Muscle of back (tissue), 3 donors: ENCODE measurements at regions not wholly inside any gene's neighbourhood (a gene's known extent, or its start where the extent isn't known, plus 50 kb on each side); places are given as distances from the start of the nearest gene placed in this dataset.
"Not testable (repeated sequence)": the region's sequence is repeated elsewhere in the genome, so short reads cannot be mapped to it uniquely, and the experiment has no call there.

Experiments
- DNase-seq, 3 donors: peaks; one replicate each; pipeline versions ENCODE4 v3.0.0 to v3.0.0-alpha.2; 2013

DNA sequence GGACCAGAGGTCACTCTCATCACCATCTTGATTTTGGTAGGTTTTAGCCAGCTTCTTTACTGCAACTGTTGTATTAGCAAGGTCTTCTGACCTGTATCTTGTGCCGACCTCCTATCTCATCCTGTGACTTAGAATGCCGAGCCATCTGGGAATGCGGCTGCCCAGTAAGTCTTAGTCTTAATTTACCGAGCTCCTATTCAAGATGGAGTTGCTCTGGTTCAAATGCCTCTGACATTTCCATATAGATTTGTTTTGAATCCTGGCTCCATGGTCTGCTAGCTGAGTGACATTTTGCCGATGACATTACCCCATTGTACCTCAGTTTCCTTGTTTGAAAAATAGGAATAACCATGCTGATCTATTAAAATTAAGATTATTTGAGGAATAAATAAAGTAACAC lies 193.9 kb upstream of the HMCN1 start:
- no peak for DNase-seq

DNA sequence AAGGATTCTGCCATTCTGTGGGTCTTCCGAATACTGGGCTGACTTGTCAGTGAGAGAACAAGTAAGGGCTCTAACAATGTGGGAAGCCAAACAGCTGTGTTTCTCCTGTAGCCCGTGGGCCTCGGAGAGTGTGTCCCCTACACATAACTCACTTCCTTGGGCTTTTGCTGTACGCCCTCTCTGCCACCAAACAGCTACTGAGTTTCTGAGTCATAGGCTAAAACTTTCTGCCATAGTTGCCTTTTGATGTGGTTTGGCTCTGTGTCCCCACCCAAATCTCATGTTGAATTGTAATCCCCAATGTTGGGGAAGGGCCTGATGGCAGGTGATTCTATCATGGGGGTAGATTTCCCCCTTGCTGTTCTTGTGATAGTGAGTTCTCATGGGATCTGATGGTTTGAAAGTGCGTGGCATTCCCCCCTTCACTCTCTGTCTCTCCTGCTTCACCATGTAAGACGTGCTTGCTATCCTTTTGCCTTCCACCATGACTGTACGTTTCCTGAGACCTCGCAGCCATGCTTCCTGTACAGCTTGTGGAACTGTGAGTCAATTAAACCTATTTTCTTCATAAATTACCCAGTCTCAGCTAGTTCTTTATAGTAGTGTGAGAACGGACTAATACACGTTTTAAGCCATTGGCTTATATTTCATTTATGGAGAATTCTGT lies 194.8 kb upstream of the HMCN1 start:
- DNase-seq: no peak

DNA sequence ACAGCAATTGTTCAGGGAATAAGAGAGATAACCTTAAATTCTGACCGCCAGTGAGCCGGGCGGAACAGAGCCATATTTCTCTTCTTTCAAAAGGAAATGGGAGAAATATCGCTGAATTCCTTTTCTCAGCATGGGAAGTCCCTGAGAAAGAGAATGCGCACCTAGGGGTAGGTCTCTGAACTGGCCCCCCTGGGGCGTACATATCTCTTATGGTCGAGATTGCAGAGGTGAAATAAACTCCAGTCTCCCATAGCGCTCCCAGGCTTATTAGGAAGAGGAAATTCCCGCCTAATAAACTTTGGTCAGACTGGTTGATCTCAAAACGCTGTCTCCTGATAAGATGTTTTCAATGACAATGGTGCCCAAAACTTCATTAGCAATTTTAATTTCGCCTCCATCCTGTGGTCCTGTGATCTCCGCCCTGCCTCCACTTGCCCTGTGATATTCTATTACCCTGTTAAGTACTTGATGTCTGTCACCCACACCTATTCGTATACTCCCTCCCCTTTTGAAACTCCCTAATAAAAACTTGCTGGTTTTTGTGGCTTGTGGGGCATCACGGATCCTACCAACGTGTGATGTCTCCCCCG lies 195.8 kb upstream of the HMCN1 start:
- not testable (repeated sequence) for DNase-seq

DNA sequence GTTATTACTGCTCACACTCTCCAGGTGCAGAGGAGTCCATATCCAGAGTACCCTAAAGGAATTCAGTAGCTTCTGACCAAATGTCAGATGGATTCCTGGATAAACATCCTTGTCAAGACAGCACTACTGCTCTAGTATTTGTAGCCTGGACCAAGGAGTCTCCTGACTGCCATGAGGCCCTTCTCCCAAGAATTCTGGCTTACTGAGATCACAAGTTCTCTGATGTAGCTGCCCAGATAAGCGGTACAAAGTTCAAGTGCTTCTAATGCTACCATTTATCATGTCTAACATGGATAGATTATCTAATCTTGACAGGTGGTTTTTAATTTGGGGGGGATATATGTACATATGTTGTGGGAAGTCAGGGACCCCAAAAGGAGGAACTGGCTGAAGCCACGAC lies 196.6 kb upstream of the HMCN1 start:
- no peak for DNase-seq

DNA sequence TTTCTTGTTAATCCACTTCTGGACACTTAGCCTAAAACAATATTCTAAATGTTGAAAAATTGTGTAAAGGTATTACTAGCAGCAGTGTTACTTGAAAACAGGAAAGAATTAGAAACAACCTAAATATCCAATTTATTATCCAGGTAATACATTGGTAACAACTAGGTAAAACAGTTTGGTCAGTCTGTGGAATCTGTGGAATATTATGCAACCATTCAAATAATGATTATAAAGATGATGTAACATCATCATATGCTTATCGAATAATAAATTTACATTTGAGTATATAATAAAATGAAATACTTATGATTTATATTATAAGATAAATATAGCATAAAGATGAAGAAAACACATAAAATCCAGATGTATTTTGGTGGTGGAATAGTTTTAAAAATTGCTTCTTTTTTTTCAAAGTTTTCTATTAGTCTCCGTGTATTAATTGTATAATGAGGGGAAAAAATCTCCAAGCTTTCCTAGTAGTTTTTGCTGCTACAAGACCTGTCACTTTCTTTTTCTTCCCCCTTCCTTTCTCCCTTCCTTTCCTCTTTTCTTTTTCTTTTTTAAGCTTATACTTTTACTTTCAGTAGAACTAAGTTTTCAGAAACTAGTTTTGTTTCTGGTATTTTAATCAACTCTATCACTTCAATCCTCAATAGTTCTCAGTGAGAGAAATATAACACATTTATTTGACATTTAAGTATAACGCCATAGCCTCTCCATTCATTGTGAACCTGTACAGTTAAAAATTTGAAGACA lies 197.8 kb upstream of the HMCN1 start:
- DNase-seq: no peak

DNA sequence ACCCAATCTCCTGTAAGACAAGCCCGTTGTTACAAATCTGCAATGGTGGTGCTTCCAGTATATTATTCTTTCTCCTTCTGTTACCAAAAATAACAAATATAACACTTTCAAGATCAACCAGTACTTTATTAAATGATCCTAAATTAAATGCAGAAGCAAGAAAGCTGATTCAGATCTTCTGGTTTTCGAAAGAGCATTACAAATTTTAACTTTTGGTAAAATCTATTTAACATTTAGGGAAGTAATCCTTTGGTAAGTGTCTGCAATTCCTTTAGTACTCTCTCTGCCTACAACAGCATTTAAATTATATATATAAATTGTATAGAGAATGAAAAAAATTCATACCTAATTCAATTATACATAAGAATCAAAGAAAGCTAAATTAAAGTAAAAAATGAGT lies 198.6 kb upstream of the HMCN1 start:
- DNase-seq: no peak

DNA sequence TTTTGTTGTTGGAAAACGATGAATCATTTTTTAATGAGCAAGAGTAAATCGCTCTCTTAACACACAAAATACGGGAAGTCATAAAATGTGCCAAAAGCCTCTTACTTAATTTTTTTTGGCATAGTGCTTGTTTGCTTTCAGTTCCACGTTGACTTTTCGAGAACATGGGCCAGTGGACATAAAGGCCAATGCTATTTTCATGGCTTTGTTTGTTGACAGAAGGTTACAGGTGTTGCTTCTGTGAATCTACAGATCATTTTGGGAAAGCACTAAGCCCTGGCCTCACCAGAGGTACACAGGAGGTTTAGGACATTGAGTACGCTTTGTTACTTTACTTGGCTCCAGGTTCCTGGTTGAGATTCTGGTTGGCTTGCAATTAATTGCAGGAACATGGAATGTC lies 199.4 kb upstream of the HMCN1 start:
- DNase-seq: peak in 1 of 3 donors; percentile 8

DNA sequence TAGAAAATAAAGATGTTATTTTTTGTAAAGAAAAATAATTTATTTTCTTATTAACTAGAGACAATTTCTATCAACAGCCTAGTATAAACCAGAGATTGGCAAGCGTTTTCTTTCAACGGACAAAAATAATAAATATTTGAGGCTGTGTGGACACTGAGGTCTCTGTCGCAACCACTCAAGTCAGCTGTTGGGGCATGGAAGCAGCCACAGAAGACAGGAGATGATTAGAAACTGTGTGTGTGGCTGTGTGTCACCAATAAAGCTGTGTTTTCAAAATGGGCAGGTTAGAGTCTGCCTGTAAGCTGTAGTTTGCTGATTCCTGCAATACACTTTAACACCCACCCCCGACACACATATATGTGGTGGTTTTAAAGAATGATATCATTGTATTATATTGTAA lies 200.6 kb upstream of the HMCN1 start:
- no peak for DNase-seq

DNA sequence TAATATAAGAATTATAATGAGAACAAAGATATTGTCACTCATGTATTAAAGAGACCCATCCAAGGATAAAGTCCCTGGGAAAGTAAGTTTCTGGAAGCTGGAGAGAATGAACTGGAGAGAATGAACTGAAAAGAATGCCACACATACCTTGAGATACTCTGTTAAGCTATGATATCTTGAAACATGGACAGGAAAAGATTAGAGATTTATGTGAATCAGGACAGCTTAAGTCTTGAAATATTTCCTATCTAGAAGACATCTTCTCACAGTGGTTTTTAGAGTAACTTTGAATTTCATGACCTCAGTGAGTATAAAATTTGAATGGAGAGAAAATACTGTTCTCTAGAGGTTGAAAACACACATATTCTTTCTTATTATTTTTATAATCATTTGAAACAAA lies 201.3 kb upstream of the HMCN1 start:
- no peak for DNase-seq

DNA sequence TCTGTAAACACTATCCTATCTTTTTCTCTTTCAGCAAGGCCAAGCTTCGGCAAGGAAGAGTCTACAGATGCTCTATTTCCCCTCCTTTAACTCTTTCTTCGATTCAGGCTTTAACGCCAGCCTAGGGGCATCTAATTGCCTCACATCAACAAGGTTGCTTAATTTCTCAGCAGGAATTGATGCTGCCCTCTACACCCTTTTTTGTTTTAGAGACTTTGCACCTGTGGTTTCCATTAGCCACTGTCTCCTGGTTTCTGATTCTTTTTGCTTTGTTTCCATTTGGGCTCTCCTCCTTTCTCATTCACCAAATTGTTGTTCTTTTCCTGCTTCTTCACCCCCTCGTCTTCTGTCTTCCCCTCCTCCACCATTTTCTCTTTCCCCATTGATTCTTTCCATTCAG lies 202.4 kb upstream of the HMCN1 start:
- DNase-seq: no peak

DNA sequence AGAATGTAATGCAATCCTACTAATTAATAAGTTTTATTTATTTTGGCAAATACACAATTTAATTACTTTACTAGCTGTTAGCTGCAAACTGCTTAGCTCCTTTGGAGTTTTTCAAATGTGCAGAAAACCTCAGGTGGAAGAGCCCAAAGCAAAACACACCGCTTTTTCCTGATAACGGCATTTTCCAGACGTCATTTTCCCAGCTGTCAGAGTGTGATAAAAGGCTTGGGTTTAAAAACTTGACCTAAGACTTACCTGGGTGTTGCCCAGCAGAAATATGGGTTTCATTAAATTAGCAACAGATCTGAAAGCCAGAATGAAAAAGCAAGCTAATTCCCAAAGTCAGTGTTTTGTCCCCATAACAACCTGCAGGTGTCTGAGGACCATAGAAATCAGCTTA lies 204.0 kb upstream of the HMCN1 start:
- no peak for DNase-seq

DNA sequence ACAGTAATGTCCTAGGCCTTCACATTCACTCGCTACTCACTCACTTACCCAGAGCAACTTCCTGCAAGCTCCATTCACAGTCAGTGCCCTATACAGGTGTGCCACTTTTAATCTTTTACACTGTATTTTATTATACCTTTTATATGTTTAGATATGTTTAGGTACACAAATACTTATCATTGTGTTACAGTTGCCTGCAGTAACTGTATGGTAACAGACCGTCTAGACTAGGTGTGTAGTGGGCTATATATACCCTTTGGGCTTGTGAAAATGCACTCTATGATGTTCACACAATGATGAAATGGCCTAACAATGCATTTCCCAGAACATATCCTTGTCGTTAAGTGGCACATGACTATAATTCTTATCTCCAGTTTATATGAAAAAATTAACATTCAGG lies 204.5 kb upstream of the HMCN1 start:
- DNase-seq: no peak

DNA sequence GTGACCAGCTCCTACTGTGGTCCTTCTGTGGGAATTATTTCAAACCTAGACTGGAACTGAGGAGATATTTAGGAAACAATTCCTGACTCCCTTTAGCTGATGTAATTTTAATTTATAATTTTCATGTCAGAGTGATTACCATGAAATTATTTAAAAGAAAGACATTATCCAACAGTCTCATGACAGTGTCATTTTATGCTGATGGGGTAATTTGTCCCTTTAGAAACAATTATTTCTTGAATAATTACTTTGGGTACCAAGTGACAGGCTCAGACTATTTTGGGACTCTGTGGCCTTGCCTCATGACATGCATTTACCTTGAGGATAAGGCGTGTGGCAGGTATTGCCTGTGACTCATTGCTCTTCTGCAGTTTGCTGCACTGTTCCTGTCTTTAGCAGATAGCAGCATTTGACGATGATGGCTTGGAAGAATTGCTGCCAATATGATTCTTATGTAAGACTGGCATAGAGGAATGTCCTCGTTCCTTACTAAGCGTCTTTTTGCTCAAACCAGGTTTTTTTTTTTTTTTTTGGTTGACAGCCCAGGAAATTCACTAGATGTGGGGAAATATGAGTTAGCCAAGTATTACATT lies 206.0 kb upstream of the HMCN1 start:
- DNase-seq: no peak

DNA sequence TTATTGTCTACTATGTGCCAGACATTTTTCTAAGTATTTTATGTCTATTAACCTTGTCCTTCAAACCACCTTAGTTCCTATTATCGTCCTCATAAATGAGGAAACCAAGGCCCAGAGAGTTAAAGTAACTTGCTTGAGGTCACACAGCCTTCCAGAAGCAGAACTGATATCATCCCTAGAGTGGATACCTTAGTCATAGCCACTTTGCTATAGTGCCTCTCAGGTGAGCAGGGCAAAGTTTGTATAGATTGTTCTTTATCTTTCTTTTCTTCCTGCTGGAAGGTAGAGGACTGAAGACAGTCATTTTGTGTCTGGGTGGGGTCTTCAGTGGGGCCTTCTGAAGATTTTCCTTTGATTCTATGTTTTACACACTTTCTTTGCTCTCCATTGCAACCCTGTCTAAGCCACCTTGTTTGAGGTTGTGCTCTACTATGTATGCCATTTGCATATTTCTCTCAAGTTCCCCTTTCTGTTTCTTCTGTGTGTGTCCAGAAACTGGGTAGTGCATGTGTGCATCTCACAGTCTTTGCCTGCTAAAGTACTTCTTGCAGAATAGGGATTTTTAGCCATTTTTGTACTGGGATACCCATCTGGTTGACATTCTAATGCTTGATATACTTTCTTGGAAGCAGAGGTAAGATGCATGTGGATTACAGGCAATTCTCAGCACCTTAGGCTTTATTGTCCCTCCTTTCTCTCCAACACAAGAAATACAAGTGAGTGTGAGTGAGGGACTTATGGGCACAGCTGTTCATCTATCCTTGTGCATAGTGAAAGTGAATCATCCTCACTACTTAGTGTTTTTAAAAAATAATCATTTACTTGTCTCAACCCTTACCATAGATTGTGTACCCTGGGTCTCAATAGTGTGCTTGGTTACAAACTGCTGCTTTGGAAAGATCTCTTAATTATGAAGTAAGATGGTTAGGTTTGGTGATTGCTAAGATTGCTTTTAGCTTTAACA lies 207.6 kb upstream of the HMCN1 start:
- no peak for DNase-seq

DNA sequence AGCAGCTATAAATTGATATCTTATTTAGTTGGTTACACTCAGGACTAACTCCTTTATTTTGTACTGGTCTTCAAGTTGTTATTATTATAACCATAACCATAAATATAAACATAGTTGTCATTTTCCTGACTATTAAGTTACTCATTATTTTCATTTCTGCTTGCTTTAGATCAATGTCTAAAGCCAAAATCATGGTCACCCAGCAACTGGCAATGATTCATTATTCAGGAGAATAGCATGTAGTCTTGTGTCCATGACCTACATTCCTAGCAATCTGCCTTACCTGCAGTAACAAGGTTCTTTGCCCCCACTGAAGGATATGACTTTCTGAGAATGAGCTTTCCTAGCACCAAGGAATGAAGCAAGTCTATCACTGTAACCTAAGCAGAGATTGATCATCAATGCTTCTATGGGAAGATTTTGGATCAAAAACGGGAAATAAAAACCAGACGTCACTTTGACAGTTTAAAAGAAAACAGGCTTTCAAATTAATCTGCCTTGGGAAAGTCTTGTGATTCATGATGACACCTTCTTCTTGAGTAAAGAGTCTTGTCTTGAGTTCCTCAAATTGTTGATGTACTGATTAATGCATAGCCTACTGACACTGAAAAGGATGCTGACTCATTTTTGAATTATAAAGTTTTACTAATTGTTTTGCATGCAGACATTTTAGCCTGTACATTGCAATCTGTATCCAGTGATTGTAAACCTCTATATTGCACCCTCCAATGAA lies 203.3 kb upstream of the IVNS1ABP start:
- peak in 1 of 3 donors; percentile 19 for DNase-seq

DNA sequence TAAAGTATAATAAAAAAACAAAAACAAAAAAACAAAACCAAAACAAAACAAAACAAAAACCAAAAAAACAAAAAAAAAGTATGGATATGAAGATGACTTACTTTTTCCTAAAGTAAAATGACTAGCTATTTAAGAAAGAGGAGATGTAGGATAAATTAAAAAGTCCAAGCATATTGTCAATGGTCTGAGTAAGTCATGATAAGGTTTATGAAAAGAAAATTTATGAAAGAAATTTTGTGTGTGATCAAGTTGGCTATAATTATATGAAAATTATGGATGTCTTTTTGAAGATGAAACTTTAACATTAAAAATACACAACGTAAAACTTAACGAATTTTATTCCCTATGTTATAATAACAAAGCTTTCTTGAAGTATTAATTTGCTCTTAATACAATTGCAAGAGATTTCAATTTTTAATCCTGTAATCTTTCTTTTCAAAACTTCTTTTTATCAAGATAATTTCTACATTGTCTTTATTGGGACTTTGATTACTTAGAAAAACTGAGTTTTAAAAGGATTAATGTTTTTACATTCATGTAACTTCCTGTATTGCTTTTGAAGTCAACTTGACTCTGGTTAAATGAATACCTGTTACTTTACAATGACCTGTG lies 200.9 kb upstream of the IVNS1ABP start:
- no peak for DNase-seq

DNA sequence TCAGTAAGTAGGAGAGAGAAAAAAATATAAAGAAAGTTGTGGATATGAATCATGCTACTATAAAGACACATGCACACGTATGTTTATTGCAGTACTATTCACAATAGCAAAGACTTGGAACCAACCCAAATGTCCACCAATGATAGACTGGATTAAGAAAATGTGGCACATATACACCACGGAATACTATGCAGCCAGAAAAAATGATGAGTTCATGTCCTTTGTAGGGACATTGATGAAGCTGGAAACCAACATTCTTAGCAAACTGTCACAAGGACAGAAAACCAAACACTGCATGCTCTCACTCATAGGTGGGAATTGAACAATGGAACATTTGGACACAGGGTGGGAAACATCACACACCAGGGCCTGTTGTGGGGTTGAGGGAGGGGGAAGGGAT lies 200.3 kb upstream of the IVNS1ABP start:
- DNase-seq: not testable (repeated sequence)

DNA sequence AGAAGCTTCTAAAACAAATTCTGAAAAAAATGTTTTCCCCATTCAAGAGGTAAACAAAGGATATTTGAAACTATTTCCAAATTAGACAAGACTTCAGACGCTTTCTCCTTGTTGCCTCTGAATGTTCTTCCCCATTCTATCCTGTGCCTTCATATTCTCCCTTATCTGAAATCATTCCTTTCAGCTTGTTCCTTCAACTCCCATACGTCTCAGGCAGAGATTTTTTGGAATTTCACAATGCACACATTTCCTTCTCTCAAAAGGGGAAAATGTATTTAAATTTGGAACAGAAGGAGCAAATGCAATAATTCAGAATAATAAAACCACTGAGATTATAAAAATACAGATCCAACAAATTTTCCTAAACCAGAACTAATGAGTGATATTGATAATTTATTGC lies 198.7 kb upstream of the IVNS1ABP start:
- no peak for DNase-seq

DNA sequence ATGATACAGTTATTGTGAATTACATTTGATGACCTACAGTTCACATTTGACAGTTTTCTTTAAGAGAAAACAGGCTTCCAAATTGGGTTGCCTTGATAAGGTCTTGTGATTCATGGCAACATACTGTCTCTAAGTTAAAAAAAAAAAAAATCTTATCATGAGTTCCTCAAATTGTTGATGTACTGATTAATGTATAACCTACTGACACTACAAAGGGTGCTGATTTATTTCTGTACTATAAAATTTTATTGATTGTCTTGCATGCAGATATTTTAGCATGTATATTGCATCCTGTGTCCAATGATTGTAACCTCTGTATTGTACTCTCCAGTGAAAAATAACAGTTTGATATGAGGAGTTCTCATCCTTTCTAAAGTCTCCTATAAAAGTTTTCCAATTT lies 197.3 kb upstream of the IVNS1ABP start:
- no peak for DNase-seq

DNA sequence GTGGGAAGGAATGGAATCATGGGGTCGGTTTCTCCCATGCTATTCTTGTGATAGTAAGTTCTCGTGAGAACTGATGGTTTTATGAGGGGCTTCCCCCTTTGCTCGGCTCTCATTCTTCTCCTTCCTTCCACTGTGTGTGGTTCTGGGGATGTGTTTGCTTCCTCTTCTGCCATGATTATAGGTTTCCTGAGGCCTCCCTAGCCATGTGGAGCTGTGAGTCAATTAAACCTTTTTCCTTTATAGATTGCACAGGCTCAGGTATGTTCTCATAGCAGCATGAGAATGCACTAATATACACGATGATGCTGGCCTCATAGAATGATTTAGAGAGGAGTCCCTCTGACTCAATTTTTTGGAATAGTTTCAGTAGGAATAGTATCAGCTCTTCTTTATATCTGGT lies 195.4 kb upstream of the IVNS1ABP start:
- DNase-seq: no peak

DNA sequence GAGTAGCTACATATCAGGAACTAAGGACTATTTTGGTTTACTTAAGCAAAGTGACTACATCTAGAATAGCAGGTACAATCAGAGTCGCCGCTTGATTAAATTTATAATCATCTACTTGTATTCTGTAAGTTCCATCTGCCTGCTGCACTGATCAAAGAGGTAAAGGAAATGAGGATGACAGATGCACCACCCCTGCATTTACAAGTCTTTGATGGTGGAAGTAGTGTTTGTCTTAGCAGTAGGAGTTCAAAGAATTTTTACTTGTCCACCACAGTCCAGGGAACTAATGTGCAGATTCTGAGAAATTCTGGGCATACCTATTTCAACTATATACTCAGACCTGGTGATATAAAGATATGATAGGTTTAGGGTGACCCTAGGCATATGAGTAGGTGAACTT lies 184.1 kb upstream of the IVNS1ABP start:
- no peak for DNase-seq
